ENCODE measurements at regions not wholly inside any gene's neighbourhood (a gene's known extent, or its start where the extent isn't known, plus 50 kb on each side); places are given as distances from the start of the nearest gene placed in this dataset.
A peak's percentile ranks its signal among the peaks of the same experiment; 100 is the strongest.
"Not testable (repeated sequence)": the region's sequence is repeated elsewhere in the genome, so short reads cannot be mapped to it uniquely, and the experiment has no call there.

DNA sequence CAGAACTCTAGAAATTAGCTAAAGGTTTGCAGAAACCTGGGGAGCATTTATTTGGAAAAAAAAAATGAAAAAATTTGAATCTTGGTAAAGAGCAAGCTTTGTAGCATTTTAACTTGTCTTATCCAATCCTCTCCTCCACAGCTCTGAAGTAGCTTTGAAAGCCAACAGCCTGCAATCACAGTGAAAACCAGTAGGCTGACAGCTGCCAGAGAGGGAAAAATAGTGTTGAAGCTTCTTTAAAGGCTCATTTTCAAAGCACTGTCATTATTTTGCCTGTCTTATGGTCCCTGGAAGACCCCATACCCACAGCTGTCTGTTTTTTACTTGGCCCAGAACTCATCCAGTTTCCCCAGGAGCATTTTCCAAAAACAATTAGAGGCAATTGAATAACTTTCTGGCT is 230.8 kb upstream of the EDNRA start:
- ATAC-seq = no peak
- TF ChIP-seq SNAI2 (CRISPR knock-in tag; IDR thresholded peaks at IDR 0.05) (no peak), ZFP3 (CRISPR knock-in tag; IDR thresholded peaks at IDR 0.05) (no peak), BACH2 (CRISPR knock-in tag; IDR thresholded peaks at IDR 0.05; ENCODE audit: borderline replicate concordance) (no peak), OSR1 (CRISPR knock-in tag; IDR thresholded peaks at IDR 0.05) (no peak), RARB (CRISPR knock-in tag; IDR thresholded peaks at IDR 0.05) (no peak), ZNF70 (CRISPR knock-in tag; IDR thresholded peaks at IDR 0.05) (no peak)
- TF ChIP-seq, protein P1, sequence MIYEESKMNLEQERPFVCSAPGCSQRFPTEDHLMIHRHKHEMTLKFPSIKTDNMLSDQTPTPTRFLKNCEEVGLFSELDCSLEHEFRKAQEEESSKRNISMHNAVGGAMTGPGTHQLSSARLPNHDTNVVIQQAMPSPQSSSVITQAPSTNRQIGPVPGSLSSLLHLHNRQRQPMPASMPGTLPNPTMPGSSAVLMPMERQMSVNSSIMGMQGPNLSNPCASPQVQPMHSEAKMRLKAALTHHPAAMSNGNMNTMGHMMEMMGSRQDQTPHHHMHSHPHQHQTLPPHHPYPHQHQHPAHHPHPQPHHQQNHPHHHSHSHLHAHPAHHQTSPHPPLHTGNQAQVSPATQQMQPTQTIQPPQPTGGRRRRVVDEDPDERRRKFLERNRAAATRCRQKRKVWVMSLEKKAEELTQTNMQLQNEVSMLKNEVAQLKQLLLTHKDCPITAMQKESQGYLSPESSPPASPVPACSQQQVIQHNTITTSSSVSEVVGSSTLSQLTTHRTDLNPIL (CRISPR knock-in tag; IDR thresholded peaks at IDR 0.05; ENCODE audit: low read depth) = no peak
- TF ChIP-seq, protein P2, sequence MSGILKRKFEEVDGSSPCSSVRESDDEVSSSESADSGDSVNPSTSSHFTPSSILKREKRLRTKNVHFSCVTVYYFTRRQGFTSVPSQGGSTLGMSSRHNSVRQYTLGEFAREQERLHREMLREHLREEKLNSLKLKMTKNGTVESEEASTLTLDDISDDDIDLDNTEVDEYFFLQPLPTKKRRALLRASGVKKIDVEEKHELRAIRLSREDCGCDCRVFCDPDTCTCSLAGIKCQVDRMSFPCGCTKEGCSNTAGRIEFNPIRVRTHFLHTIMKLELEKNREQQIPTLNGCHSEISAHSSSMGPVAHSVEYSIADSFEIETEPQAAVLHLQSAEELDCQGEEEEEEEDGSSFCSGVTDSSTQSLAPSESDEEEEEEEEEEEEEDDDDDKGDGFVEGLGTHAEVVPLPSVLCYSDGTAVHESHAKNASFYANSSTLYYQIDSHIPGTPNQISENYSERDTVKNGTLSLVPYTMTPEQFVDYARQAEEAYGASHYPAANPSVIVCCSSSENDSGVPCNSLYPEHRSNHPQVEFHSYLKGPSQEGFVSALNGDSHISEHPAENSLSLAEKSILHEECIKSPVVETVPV (CRISPR knock-in tag; IDR thresholded peaks at IDR 0.05) = no peak

DNA sequence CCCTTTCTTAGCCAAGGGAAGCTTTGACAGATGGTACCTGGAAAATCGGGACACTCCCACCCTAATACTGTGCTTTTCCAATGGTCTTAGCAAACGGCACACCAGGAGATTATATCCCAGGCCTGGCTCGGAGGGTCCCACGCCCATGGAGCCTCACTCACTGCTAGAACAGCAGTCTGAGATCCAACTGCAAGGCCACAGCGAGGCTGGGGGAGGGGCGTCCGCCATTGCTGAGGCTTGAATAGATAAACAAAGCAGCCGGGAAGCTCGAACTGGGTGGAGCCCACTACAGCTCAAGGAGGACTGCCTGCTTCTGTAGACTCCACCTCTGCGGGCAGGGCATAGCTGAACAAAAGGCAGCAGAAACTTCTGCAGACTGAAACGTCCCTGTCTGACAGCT is 225.6 kb upstream of the EDNRA start:
- ATAC-seq = not testable (repeated sequence)

DNA sequence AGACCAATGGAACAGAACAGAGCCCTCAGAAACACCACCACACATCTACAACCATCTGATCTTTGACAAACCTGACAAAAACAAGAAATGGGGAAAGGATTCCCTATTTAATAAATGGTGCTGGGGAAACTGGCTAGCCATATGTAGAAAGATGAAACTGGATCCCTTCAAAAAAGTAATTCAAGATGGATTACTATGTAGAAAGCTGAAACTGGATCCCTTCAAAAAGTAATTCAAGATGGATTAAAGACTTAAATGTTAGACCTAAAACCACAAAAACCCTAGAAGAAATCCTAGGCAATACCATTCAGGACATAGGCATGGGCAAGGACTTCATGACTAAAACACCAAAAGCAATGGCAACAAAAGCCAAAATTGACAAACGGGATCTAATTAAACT is 221.6 kb upstream of the EDNRA start:
- ATAC-seq = not testable (repeated sequence)

DNA sequence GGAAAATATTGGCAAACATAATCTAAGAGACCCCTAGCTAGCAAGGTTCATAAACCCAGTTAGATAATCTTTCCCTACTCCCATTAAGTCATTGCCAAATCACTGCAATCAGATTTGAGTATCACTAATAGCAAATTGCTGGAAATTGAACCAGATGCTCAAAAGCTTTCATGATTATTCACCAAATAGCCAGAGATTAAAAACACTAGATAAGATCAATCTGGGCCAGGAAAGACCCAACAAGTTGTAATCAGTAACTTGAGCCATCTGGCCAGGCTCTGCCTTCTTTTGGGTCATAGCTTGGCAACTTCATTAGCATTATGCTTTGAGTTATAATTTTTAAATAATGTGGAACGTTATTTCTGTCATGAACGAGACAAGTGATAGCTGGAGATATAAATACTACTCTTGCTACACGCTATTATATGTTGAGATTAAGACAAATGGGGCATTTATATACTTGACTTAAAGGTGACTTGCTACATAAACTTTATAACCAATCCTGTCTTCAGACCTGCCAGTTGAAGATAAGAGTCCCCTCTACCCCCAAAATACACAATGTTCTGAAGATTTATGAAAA is 196.6 kb upstream of the EDNRA start:
- TF ChIP-seq ZFP3 (CRISPR knock-in tag; IDR thresholded peaks at IDR 0.05) (no peak), SNAI2 (CRISPR knock-in tag; IDR thresholded peaks at IDR 0.05) (no peak), ZFP30 (CRISPR knock-in tag; IDR thresholded peaks at IDR 0.05) (no peak), ZC3H10 (CRISPR knock-in tag; IDR thresholded peaks at IDR 0.05) (no peak), ISL1 (CRISPR knock-in tag; IDR thresholded peaks at IDR 0.05) (peak; percentile 89), TCF4 (CRISPR knock-in tag; IDR thresholded peaks at IDR 0.05; ENCODE audit: borderline replicate concordance) (peak; percentile 97), TOX (CRISPR knock-in tag; IDR thresholded peaks at IDR 0.05; ENCODE audit: borderline replicate concordance) (no peak), PPARA (CRISPR knock-in tag; IDR thresholded peaks at IDR 0.05; ENCODE audit: borderline replicate concordance) (no peak), ZNF565 (CRISPR knock-in tag; conservative IDR thresholded peaks at IDR 0.05; ENCODE audit: low read depth) (no peak), BACH2 (CRISPR knock-in tag; IDR thresholded peaks at IDR 0.05; ENCODE audit: borderline replicate concordance) (no peak), ZNF8 (CRISPR knock-in tag; IDR thresholded peaks at IDR 0.05) (no peak)
- TF ChIP-seq, protein P1 (CRISPR knock-in tag; IDR thresholded peaks at IDR 0.05; ENCODE audit: low read depth) = no peak
- TF ChIP-seq, protein P3, sequence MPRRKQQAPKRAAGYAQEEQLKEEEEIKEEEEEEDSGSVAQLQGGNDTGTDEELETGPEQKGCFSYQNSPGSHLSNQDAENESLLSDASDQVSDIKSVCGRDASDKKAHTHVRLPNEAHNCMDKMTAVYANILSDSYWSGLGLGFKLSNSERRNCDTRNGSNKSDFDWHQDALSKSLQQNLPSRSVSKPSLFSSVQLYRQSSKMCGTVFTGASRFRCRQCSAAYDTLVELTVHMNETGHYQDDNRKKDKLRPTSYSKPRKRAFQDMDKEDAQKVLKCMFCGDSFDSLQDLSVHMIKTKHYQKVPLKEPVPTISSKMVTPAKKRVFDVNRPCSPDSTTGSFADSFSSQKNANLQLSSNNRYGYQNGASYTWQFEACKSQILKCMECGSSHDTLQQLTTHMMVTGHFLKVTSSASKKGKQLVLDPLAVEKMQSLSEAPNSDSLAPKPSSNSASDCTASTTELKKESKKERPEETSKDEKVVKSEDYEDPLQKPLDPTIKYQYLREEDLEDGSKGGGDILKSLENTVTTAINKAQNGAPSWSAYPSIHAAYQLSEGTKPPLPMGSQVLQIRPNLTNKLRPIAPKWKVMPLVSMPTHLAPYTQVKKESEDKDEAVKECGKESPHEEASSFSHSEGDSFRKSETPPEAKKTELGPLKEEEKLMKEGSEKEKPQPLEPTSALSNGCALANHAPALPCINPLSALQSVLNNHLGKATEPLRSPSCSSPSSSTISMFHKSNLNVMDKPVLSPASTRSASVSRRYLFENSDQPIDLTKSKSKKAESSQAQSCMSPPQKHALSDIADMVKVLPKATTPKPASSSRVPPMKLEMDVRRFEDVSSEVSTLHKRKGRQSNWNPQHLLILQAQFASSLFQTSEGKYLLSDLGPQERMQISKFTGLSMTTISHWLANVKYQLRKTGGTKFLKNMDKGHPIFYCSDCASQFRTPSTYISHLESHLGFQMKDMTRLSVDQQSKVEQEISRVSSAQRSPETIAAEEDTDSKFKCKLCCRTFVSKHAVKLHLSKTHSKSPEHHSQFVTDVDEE (CRISPR knock-in tag; IDR thresholded peaks at IDR 0.05) = peak; percentile 82
- TF ChIP-seq, protein P2 (CRISPR knock-in tag; IDR thresholded peaks at IDR 0.05) = no peak
- no peak; the same call in 2 of the 3 replicates for ATAC-seq

DNA sequence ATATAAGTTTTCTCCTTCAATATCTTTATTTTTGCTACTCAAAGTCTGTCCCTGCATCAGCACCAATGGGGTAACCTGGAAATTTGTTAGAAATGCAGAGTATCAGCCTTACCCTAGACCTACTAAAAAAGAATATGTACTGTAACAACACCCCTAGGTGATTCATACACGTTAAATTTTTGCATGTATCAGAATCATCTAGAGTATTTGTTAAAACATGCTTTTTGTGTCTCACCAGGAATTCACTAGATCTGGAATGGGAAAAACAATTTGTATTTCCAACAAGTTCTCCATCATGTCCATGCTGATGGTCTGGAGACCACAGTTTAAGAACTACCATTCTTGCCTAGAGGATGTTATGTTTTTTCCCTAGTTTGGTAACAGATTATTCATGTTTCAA is 196.0 kb upstream of the EDNRA start:
- no peak for ATAC-seq
- TF ChIP-seq ARNTL (CRISPR knock-in tag; IDR thresholded peaks at IDR 0.05; ENCODE audit: borderline replicate concordance, low read depth) (no peak), CSDC2 (CRISPR knock-in tag; IDR thresholded peaks at IDR 0.05) (no peak), BACH2 (CRISPR knock-in tag; IDR thresholded peaks at IDR 0.05; ENCODE audit: borderline replicate concordance) (no peak), ZNF565 (CRISPR knock-in tag; conservative IDR thresholded peaks at IDR 0.05; ENCODE audit: low read depth) (no peak), ISL1 (CRISPR knock-in tag; IDR thresholded peaks at IDR 0.05) (no peak), OSR1 (CRISPR knock-in tag; IDR thresholded peaks at IDR 0.05) (no peak), ZFP30 (CRISPR knock-in tag; IDR thresholded peaks at IDR 0.05) (no peak), RARB (CRISPR knock-in tag; IDR thresholded peaks at IDR 0.05) (no peak), ZC3H10 (CRISPR knock-in tag; IDR thresholded peaks at IDR 0.05) (no peak)
- TF ChIP-seq, protein P4, sequence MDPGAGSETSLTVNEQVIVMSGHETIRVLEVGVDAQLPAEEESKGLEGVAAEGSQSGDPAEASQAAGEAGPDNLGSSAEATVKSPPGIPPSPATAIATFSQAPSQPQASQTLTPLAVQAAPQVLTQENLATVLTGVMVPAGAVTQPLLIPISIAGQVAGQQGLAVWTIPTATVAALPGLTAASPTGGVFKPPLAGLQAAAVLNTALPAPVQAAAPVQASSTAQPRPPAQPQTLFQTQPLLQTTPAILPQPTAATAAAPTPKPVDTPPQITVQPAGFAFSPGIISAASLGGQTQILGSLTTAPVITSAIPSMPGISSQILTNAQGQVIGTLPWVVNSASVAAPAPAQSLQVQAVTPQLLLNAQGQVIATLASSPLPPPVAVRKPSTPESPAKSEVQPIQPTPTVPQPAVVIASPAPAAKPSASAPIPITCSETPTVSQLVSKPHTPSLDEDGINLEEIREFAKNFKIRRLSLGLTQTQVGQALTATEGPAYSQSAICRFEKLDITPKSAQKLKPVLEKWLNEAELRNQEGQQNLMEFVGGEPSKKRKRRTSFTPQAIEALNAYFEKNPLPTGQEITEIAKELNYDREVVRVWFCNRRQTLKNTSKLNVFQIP (CRISPR knock-in tag; IDR thresholded peaks at IDR 0.05; ENCODE audit: borderline replicate concordance, low read depth) = no peak
- TF ChIP-seq, protein P1 (CRISPR knock-in tag; IDR thresholded peaks at IDR 0.05; ENCODE audit: low read depth) = no peak
- TF ChIP-seq, protein P2 (CRISPR knock-in tag; IDR thresholded peaks at IDR 0.05) = no peak
